ENCODE measurements at regions not wholly inside any gene's neighbourhood (a gene's known extent, or its start where the extent isn't known, plus 50 kb on each side); places are given as distances from the start of the nearest gene placed in this dataset.

- TF ChIP-seq CTCF (IDR thresholded peaks at IDR 0.05): no peak
- TF ChIP-seq EP300 (IDR thresholded peaks at IDR 0.05): no peak
- no peak for TF ChIP-seq POLR2AphosphoS5 (IDR thresholded peaks at IDR 0.05)
- no peak for TF ChIP-seq POLR2A (IDR thresholded peaks at IDR 0.05; ENCODE audit: low read depth)
Measured at GRCh38 chr13:105107781-105108180, 1427.7 kb downstream of the EFNB2 start.

Measured in esophagus muscularis mucosa (tissue), 4 donors.